WTC11 (cell line): ENCODE measurements at regions not wholly inside any gene's neighbourhood (a gene's known extent, or its start where the extent isn't known, plus 50 kb on each side); places are given as distances from the start of the nearest gene placed in this dataset.

ENCODE experiments used
- ARID4B ChIP-seq: sonication (generic); formaldehyde crosslinking; IDR thresholded peaks from 2 replicates; pipeline ENCODE4 v1.8.0; 2023; ENCODE audit warnings: missing genetic modification reagents, mild to moderate bottlenecking, borderline replicate concordance
- ATF2 ChIP-seq: sonication (generic); formaldehyde crosslinking; IDR thresholded peaks from 2 replicates; pipeline ENCODE4 v1.8.1; 2022; ENCODE audit warnings: low read depth, missing genetic modification reagents, borderline replicate concordance
- ATF6 ChIP-seq: sonication (generic); formaldehyde crosslinking; IDR thresholded peaks from 2 replicates; pipeline ENCODE4 v1.8.1; 2023; ENCODE audit warnings: mild to moderate bottlenecking, missing genetic modification reagents
- CREM ChIP-seq: sonication (generic); formaldehyde crosslinking; IDR thresholded peaks from 2 replicates; pipeline ENCODE4 v1.8.1; 2022; ENCODE audit warnings: mild to moderate bottlenecking, missing genetic modification reagents, moderate library complexity
- CTCF ChIP-seq: fragments of 200-600 bp; IDR thresholded peaks from 2 replicates; pipeline ENCODE4 v1.8.0; 2022; ENCODE audit warnings: antibody characterized with exemption
- FOXJ3 ChIP-seq: sonication (generic); formaldehyde crosslinking; IDR thresholded peaks from 2 replicates; pipeline ENCODE4 v1.9.0; 2021; ENCODE audit warnings: missing genetic modification reagents, mild to moderate bottlenecking, borderline replicate concordance
- PREB ChIP-seq: sonication (generic); formaldehyde crosslinking; IDR thresholded peaks from 2 replicates; pipeline ENCODE4 v1.8.1; 2022; ENCODE audit warnings: mild to moderate bottlenecking, missing genetic modification reagents, moderate library complexity, borderline replicate concordance
- RELA ChIP-seq: sonication (generic); formaldehyde crosslinking; IDR thresholded peaks from 2 replicates; pipeline ENCODE4 v1.8.1; 2022; ENCODE audit warnings: missing genetic modification reagents, mild to moderate bottlenecking, borderline replicate concordance
- USF2 ChIP-seq: sonication (generic); formaldehyde crosslinking; IDR thresholded peaks from 2 replicates; pipeline ENCODE4 v1.8.1; 2023; ENCODE audit warnings: mild to moderate bottlenecking, missing genetic modification reagents, moderate library complexity
- ZNF512 ChIP-seq: sonication (generic); formaldehyde crosslinking; IDR thresholded peaks from 2 replicates; pipeline ENCODE4 v1.8.1; 2022; ENCODE audit warnings: missing genetic modification reagents, borderline replicate concordance

- TF ChIP-seq ATF6 (no peak), ARID4B (CRISPR knock-in tag) (no peak), ZNF512 (CRISPR knock-in tag) (no peak), PREB (CRISPR knock-in tag) (no peak), RELA (CRISPR knock-in tag) (no peak), CREM (CRISPR knock-in tag) (no peak), ATF2 (CRISPR knock-in tag) (no peak), FOXJ3 (CRISPR knock-in tag) (no peak), CTCF (no peak), USF2 (CRISPR knock-in tag) (no peak)
These were observed 601.1 kb downstream of the IRX1 start for GRCh38 chr5:4196744-4197143.
